ENCODE measurements at regions not wholly inside any gene's neighbourhood (a gene's known extent, or its start where the extent isn't known, plus 50 kb on each side); places are given as distances from the start of the nearest gene placed in this dataset.
"Not testable (repeated sequence)": the region's sequence is repeated elsewhere in the genome, so short reads cannot be mapped to it uniquely, and the experiment has no call there.

GRCh38 chr3:159232966-159233365 is 431.1 kb downstream of the MFSD1 start:
- no peak for DNase-seq (ENCODE audit: low spot score)

- DNase-seq (ENCODE audit: low spot score) = no peak
These were observed 431.9 kb downstream of the MFSD1 start for GRCh38 chr3:159233734-159234133.

GRCh38 chr3:159234306-159234705 is 432.5 kb downstream of the MFSD1 start:
- no peak for DNase-seq (ENCODE audit: low spot score)

- DNase-seq (ENCODE audit: low spot score) = no peak
These were observed 434.5 kb downstream of the MFSD1 start for GRCh38 chr3:159236321-159236720.

- DNase-seq (ENCODE audit: low spot score) = no peak
These were observed 435.4 kb downstream of the MFSD1 start for GRCh38 chr3:159237226-159237625.

GRCh38 chr3:159238646-159239045 is 436.8 kb downstream of the MFSD1 start:
- no peak for DNase-seq (ENCODE audit: low spot score)

- DNase-seq (ENCODE audit: low spot score) = no peak
These were observed 437.2 kb downstream of the MFSD1 start for GRCh38 chr3:159239059-159239458.

GRCh38 chr3:159244933-159245332 is 443.1 kb downstream of the MFSD1 start:
- no peak for DNase-seq (ENCODE audit: low spot score)

- no peak for DNase-seq (ENCODE audit: low spot score)
These were observed 444.0 kb downstream of the MFSD1 start for GRCh38 chr3:159245871-159246270.

- no peak for DNase-seq (ENCODE audit: low spot score)
These were observed 444.5 kb downstream of the MFSD1 start for GRCh38 chr3:159246385-159246784.

- DNase-seq (ENCODE audit: low spot score) = no peak
These were observed 447.8 kb downstream of the MFSD1 start for GRCh38 chr3:159249472-159250174.

- DNase-seq (ENCODE audit: low spot score) = no peak
These were observed 449.1 kb downstream of the MFSD1 start for GRCh38 chr3:159250961-159251360.

GRCh38 chr3:159252274-159252673 is 450.4 kb downstream of the MFSD1 start:
- DNase-seq (ENCODE audit: low spot score) = no peak

- peak; percentile 23 for DNase-seq (ENCODE audit: low spot score)
These were observed 451.0 kb downstream of the MFSD1 start for GRCh38 chr3:159252772-159253384.

GRCh38 chr3:159253860-159254259 is 452.0 kb downstream of the MFSD1 start:
- no peak for DNase-seq (ENCODE audit: low spot score)

GRCh38 chr3:159257954-159258353 is 456.1 kb downstream of the MFSD1 start:
- no peak for DNase-seq (ENCODE audit: low spot score)

GRCh38 chr3:159258934-159259333 is 457.1 kb downstream of the MFSD1 start:
- DNase-seq (ENCODE audit: low spot score) = no peak

- DNase-seq (ENCODE audit: low spot score) = peak; percentile 27
These were observed 458.3 kb downstream of the MFSD1 start for GRCh38 chr3:159260049-159260662.

- not testable (repeated sequence) for DNase-seq (ENCODE audit: low spot score)
These were observed 459.5 kb downstream of the MFSD1 start for GRCh38 chr3:159261333-159261732.

GRCh38 chr3:159263750-159264553 is 462.1 kb downstream of the MFSD1 start:
- DNase-seq (ENCODE audit: low spot score) = peak; percentile 29

- DNase-seq (ENCODE audit: low spot score) = no peak
These were observed 463.9 kb downstream of the MFSD1 start for GRCh38 chr3:159265705-159266104.

GRCh38 chr3:159266779-159267178 is 464.9 kb downstream of the MFSD1 start:
- DNase-seq (ENCODE audit: low spot score) = peak; percentile 70
